ENCODE measurements at regions not wholly inside any gene's neighbourhood (a gene's known extent, or its start where the extent isn't known, plus 50 kb on each side); places are given as distances from the start of the nearest gene placed in this dataset.

DNA sequence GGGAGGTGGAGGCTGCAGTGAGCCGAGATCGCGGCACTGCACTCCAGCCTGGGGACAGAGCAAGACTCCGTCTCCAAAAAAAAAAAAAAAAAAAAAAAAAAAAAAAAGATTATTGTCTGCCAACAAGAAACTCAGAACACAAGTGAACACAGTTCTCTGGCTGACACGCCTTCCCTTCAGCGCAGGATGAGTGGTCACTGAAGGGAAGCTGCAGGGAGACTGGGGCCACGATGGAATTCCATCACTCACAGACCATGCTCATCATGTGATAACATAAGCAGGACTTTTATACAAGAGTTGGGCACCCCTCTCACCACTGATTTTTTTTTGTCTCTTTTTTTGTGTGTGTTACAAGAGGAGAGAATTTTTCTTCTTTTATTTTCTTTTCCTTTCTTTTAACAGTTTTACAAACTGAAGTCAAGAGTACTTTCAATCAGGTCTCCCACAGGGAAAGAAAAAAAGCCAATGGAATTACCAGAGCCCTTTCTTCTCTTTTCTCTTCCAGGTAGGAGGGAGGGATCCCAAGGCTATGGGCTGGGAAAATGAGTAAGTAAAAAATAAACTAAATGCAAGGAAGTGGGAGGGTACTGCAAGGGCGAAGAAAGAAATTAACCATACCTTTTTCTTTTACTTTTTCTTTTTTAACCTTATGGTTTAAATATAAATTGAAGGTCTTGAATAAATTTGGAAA is 435.6 kb downstream of the GPM6A start:
- no peak for TF ChIP-seq HDAC2 (IDR thresholded peaks at IDR 0.05)
- TF ChIP-seq, protein P1, sequence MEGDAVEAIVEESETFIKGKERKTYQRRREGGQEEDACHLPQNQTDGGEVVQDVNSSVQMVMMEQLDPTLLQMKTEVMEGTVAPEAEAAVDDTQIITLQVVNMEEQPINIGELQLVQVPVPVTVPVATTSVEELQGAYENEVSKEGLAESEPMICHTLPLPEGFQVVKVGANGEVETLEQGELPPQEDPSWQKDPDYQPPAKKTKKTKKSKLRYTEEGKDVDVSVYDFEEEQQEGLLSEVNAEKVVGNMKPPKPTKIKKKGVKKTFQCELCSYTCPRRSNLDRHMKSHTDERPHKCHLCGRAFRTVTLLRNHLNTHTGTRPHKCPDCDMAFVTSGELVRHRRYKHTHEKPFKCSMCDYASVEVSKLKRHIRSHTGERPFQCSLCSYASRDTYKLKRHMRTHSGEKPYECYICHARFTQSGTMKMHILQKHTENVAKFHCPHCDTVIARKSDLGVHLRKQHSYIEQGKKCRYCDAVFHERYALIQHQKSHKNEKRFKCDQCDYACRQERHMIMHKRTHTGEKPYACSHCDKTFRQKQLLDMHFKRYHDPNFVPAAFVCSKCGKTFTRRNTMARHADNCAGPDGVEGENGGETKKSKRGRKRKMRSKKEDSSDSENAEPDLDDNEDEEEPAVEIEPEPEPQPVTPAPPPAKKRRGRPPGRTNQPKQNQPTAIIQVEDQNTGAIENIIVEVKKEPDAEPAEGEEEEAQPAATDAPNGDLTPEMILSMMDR (IDR thresholded peaks at IDR 0.05): no peak
- TF ChIP-seq, protein P2, sequence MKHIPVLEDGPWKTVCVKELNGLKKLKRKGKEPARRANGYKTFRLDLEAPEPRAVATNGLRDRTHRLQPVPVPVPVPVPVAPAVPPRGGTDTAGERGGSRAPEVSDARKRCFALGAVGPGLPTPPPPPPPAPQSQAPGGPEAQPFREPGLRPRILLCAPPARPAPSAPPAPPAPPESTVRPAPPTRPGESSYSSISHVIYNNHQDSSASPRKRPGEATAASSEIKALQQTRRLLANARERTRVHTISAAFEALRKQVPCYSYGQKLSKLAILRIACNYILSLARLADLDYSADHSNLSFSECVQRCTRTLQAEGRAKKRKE (CRISPR knock-in tag; IDR thresholded peaks at IDR 0.05; ENCODE audit: low read depth): no peak
- no peak for TF ChIP-seq RNF2 (IDR thresholded peaks at IDR 0.05; ENCODE audit: borderline replicate concordance, low read depth)
- TF ChIP-seq RAD21 (conservative IDR thresholded peaks at IDR 0.05 in 1 of 2, IDR thresholded peaks at IDR 0.05 in 1 of 2): no peak
- TF ChIP-seq MAFK (IDR thresholded peaks at IDR 0.05; ENCODE audit: partially characterized antibody): no peak
- TF ChIP-seq TP53 (CRISPR knock-in tag; IDR thresholded peaks at IDR 0.05): no peak
- TF ChIP-seq, protein P3, sequence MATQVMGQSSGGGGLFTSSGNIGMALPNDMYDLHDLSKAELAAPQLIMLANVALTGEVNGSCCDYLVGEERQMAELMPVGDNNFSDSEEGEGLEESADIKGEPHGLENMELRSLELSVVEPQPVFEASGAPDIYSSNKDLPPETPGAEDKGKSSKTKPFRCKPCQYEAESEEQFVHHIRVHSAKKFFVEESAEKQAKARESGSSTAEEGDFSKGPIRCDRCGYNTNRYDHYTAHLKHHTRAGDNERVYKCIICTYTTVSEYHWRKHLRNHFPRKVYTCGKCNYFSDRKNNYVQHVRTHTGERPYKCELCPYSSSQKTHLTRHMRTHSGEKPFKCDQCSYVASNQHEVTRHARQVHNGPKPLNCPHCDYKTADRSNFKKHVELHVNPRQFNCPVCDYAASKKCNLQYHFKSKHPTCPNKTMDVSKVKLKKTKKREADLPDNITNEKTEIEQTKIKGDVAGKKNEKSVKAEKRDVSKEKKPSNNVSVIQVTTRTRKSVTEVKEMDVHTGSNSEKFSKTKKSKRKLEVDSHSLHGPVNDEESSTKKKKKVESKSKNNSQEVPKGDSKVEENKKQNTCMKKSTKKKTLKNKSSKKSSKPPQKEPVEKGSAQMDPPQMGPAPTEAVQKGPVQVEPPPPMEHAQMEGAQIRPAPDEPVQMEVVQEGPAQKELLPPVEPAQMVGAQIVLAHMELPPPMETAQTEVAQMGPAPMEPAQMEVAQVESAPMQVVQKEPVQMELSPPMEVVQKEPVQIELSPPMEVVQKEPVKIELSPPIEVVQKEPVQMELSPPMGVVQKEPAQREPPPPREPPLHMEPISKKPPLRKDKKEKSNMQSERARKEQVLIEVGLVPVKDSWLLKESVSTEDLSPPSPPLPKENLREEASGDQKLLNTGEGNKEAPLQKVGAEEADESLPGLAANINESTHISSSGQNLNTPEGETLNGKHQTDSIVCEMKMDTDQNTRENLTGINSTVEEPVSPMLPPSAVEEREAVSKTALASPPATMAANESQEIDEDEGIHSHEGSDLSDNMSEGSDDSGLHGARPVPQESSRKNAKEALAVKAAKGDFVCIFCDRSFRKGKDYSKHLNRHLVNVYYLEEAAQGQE (IDR thresholded peaks at IDR 0.05): no peak
